ENCODE measurements at regions not wholly inside any gene's neighbourhood (a gene's known extent, or its start where the extent isn't known, plus 50 kb on each side); places are given as distances from the start of the nearest gene placed in this dataset.

- TF ChIP-seq CTCF (IDR thresholded peaks at IDR 0.05) (no peak), POLR2A (IDR thresholded peaks at IDR 0.05) (no peak)
Observed at GRCh38 chr18:39344487-39344886, 1778.9 kb upstream of the CELF4 start.
